ENCODE measurements at regions not wholly inside any gene's neighbourhood (a gene's known extent, or its start where the extent isn't known, plus 50 kb on each side); places are given as distances from the start of the nearest gene placed in this dataset.
"Not testable (repeated sequence)": the region's sequence is repeated elsewhere in the genome, so short reads cannot be mapped to it uniquely, and the experiment has no call there.

DNA sequence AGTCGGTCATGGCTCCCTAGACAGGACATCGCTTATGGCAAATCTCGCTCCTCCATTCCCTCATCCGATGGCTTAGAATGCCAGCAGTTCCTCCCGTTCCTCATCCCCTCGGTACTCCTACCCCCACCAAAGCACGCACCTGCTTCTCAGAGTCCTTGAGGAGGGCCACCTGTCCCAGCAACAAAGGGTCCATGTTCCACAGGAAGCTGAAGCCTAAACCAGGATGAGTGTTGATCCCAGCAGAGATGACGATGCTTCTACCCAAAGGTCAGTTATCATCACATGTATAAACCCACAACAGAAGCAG, 111.2 kb downstream of the THBS2 start:
- FAIRE-seq, result no peak

GRCh38 chr6:169141671-169142537, 111.7 kb downstream of the THBS2 start:
- no peak for FAIRE-seq

DNA sequence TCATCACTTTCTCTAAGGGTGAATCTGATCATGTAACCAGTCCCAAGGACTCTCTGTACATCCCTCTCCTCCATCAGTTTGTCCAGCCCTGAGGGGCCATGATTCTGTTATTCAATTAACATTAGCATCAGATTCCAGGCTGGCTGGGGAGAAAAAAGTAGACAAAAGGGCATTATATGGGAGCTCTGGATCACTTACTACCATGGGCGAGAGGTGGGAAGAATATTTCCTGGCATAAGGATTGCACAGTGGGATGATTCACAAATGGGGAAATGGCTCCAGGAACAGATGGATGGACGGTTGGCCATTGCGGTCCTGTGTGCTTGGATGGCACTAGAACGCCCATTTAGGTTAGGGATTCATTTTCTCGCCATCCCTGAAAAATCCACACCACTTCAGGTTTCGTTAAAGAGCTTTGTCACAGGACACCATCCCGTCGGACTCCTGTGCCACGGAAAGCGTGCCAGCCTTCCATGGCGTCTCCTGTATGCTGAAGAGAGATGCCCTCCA, 112.6 kb downstream of the THBS2 start:
- FAIRE-seq, result no peak

- no peak for FAIRE-seq
These were observed 114.3 kb downstream of the THBS2 start for GRCh38 chr6:169139179-169139971.

DNA sequence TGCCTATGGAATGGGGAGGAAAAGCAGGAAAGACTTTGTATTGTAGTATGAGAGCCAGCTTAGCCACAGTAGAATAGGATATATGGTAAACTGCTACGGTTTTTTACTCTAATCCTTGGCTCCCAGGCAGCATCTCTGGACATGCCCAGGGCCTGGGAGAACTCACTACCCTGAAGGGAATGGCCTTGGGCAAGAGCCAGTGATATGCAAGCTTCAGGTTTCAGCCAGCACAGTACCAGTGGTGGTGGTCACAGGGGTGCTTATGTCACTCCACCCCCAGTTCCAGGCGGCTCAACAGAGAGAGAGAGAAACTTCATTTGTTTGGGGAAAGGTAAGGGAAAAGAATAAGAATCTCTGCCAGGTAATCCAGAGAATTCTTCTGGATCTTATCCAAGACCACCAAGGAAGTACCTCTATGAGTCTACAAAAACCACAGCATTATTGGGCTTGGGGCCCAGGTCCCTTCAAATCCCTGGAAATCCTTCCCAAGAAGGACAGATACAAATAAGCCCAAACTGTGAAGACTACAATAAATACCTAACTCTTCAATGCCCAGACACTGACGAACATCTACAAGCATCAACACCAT, 121.2 kb downstream of the THBS2 start:
- no peak for FAIRE-seq

DNA sequence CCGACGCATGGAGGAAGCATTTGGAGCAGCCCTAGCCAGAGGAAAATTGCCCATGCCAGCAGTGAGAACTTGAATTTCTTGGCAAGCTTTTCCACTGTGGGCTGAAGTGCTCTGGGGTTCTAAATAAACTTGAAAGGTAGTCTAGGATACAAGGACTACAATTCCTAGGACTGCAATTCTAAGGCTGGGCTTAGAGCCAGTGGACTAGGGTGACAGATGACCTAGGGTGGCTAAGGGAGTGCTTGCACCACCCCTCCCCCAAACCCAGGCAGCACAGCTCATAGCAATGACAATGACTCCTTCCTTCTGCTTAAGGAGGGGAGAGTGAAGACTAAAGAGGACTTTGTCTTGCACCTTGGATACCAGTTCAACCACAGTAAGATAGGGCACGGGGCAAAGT, 122.3 kb downstream of the THBS2 start:
- no peak for FAIRE-seq

DNA sequence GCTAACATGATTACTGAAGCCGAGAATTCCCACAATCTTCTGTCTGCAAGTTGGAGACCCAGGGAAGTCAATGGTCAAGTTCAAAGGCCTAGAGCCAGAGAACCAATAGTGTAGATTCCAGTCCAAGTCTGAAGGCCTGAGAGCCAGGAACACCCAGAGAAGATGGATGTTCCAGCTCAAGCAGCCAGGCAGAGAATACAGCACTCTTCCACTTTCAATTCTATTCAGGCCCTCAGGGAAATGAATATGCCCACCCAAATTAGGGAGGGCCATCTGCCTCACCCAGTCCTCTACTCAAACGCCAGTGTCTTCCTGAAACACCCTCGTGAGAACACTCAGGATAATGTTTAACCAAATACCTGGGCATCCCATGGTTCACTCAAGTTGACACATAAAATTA, 123.5 kb downstream of the THBS2 start:
- no peak for FAIRE-seq

DNA sequence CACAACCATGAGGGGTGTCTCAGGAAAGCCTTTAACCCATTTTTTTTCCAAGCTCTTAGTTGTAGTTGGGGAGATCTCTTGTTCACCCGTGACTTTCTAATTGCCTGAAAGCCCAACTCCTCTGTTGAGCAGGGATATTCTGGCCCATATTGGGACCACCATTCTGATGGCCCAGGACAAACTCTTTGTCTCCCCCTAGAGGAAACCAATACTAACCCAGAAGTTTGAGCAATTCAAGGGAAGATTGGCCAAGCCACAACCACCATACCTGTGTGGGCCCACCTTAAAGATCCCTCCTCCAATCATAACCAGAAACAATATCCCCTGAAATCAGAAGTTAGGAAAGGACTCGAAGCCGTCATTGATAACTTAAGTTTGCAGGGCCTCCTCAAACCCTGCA, 132.6 kb downstream of the THBS2 start:
- no peak for FAIRE-seq

- FAIRE-seq, result no peak
These were observed 134.0 kb downstream of the THBS2 start for GRCh38 chr6:169119669-169120068.

DNA sequence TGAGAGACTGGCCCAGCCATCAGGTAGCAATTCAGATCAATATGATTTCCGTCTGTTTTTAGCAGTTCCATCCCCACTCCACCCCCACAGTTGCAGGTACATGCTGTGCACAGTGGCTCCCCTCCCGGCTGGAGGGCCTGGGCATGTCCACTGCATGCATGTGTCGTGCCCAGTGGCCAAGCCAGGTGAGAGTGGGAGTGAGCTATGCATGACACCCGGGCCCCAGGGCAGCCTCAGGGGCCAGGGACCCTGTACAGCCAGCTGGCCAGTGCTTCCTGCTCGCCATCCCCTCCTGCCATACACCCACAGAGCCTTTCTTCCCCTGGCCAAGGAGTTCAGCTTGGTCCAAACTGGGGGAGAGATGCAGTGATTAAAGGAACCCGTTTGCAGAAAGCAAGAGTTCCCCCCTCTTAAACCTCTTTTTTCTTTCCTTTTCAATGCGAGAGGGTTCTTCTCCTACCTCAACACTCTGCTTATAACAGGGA, 135.3 kb downstream of the THBS2 start:
- FAIRE-seq, result no peak

DNA sequence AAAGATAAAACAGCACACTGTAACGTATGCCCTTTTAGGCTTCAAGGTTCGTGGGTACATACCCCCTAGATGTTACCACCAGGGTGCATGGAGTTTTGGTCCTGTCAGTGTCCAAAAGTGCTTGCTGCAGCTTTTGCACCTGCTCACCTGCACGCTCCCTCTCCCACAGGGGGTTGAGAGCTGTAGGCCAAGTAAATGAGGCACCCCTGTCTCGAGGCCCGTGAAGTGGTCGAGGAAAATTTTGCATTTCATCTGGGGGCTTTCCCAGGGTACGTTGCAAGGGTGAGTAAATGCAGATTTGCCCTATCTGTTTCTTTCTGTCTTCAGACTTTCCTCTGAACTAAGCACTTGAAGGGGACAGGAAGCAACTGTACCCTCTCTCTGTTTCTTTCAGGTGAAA, 136.0 kb downstream of the THBS2 start:
- no peak for FAIRE-seq

DNA sequence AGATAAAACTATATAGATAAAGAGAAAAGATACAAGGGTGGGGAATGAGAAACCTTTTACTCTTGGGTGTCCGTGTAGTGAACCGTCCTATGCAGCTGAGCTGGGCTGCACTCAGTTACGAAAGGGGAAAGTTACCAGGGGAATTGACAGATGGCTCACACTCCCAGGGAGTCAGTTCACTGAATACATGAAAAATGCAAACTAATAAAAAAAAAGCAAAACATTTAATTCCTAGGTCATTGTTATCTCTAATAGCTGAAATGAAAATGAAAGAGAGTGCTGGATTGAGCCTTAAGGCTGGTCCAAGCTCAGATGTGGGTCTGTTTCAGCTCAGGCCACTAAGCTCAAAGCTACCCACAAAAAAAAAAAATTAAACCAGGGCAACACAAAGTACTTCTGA, 138.0 kb downstream of the THBS2 start:
- no peak for FAIRE-seq

GRCh38 chr6:169114632-169115031, 139.0 kb downstream of the THBS2 start:
- FAIRE-seq, result not testable (repeated sequence)

- FAIRE-seq, result no peak
These were observed 140.9 kb downstream of the THBS2 start for GRCh38 chr6:169112483-169113320.

DNA sequence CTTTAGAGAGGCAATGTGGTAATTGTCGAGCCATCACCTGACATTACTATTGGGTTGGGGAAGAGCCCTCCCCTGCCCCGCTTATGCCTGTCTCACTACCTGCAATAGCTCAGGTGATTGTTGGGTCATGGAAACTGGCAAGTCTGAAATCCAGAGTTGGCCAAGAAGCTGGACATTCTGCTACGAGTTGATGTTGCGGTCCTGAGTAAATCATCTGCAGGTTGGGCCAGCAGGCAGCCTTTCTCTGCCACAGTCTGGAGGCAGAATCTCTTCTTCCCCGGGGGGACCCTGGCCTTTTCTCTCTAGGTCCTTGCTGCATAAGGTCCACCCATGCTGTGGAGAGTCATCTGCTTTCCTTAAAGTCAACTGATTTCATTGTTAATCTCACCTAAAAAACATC, 142.4 kb downstream of the THBS2 start:
- FAIRE-seq, result no peak

DNA sequence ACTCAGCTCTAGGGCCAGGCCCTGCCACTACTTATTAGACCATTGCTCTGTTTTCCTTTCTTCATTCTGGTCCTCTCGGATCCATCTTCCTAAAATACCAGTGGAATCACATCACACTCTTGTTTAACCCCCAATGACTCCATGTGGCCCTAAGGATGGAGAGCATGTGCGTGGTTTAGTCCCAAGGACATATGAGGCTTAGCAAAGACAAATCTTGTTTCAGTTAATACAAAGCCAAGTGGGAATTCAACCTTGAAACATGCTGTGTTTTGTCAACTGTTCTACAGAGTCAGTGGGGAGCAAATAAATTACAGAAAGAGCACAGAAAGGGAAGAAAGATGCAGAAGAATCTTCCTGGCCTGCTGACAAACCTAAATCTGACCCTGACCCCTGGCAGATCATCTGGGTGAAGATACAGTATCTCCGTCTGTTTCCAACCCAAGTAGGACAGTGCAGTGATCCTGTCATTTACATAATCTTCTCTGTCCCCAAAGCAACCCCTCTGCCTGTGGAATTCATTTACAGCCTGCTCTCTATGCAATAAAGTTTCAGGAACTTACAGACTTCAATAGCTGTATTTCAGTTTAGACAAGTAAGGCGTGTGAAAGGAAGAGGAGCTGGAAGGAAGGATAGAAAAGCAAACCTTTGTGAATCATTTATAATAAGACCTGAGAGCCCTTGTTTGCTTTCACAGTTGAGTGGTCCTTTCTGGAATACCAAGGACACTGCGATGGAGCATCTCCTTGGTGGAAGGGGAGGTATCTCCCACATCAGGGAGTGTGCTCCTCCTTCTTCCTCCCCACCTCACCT, 144.0 kb downstream of the THBS2 start:
- FAIRE-seq, result no peak

DNA sequence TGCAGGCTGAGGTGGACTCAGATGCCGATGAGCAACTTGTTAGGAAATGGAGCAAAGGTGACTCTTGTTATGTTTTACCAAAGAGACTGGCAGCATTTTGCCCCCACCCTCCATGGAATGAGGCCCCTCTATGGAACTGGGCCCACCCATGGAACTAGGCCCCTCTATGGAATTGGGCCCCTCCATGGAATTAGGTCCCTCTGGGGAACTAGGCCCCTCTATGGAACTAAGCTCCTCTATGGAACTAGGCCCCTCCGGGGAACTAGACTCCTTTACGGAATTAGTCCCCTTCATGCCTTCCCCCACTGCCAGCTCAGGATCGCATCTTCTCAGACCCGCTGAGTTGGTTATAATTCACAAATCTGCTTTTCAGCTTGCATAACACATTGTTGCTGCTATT, 144.9 kb downstream of the THBS2 start:
- FAIRE-seq, result no peak

- FAIRE-seq, result no peak
These were observed 147.5 kb downstream of the THBS2 start for GRCh38 chr6:169106176-169106575.

DNA sequence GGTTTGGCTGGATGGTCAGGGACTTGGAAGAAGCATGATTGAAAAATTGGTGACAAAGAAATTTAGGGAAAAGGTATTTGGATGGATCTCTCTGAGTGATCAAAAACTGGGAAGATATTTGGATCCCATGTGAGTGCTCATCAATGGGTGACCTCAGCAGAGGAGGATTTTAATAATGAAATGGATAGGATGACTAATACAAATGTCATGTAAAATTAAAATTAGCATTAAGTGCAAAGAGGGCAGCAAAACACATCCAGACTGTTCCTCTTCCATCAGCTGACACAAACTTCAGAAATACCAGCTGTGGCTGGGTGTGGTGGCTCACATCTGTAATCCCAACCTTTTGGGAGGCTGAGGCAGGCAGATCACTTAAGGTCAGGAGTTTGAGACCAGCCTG, 151.7 kb downstream of the THBS2 start:
- FAIRE-seq, result no peak

GRCh38 chr6:169101036-169101805, 152.4 kb downstream of the THBS2 start:
- no peak for FAIRE-seq

All from colon (tissue), 2 donors.